T-helper 22 cell (primary cell): ENCODE measurements at regions not wholly inside any gene's neighbourhood (a gene's known extent, or its start where the extent isn't known, plus 50 kb on each side); places are given as distances from the start of the nearest gene placed in this dataset.
"Not testable (repeated sequence)": the region's sequence is repeated elsewhere in the genome, so short reads cannot be mapped to it uniquely, and the experiment has no call there.

Experiments
- DNase-seq: peaks from one replicate; pipeline ENCODE4 v3.0.0-alpha.2; 2020; ENCODE audit warnings: low read depth

DNA sequence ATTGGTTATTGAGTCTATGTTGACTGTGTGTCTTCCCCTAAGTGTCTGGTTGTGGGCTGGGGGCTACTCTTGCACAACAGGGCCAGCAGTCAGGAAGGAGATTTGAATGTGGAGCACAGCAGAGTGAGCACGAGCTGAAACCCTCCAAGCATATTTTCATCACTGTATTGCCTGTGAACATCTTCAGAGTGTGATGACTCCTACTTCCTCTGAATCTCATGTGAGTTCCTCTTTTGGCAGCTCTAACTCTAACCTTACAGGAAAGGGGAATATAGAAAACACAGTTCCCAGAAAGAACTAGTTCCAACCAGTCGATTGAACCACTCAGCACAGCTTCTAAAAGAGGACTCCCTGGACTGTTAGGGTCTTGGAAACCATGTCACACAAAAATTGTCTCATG, 211.6 kb downstream of the RAP2B start:
- DNase-seq, result no peak

DNA sequence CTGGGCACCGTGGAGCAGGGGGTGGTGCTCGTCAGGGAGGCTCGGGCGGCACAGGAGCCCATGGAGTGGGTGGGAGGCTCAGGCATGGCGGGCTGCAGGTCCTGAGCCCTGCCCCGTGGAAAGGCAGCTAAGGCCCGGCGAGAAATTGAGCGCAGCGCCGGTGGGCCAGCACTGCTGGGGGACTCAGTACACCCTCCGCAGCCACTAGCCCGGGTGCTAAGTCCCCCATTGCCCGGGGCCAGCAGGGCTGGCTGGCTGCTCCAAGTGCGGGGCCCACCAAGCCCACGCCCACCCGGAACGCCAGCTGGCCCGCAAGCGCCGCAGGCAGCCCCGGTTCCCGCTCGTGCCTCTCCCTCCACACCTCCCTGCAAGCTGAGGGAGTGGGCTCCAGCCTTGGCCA, 216.3 kb downstream of the RAP2B start:
- not testable (repeated sequence) for DNase-seq

- no peak for DNase-seq
Measured at GRCh38 chr3:153379516-153379915, 217.5 kb downstream of the RAP2B start.

DNA sequence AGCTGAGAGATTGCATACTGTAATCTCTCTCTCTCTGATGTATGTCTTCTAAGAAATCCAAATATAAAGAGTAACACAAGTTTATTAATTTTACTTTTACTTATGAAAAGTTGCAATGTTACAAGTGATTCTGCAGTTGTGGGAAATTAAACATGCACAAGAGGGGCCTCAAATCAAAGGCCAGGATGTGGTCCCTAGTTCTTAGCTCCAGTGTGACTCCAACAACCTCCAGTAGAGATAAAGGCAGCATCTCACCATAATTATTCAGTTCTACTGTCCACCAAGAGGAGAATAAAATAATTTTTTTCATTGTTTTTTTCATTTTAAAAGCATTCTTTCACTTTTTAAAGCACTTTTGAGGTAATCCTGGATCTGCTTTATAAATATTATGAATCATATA, 223.3 kb downstream of the RAP2B start:
- no peak for DNase-seq

DNA sequence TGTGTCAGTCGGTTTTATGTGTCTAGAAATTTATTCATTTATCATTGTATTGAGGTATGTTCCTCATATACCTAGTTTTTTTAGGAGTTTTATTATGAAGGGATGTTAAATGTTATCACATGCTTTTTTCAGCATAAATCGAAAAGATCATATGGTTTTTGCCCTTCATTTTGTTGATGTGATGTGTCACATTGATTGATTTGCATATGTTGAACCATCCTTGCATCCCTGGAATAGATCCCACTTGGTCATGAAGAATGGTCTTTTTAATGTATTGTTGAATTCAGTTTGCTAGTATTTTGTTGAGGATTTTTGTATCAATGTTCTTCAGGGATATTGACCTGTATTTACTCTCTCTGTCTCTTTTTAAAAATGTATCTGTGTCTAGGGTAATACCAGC, 230.3 kb downstream of the RAP2B start:
- no peak for DNase-seq

GRCh38 chr3:153394017-153394416, 232.0 kb downstream of the RAP2B start:
- no peak for DNase-seq

DNA sequence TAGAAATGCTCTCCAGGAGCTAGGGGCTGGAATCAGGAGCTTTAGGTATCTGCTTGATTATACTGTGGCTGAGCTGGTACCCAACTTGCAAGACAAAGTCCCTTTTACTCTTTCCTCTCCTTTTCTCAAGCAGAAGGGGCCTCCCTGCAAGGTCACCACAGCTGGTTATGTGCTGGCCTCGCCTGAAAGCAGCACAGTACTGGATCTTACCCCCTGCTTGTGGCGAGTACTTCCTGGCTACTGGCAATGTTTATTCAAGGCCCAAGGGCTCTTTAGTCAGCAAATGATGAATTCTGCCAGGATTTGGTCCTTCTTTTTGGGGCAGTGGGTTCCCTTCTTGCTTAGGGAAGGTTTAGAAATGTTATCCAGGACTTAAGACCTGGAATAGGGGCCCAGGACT, 234.6 kb downstream of the RAP2B start:
- DNase-seq, result no peak

- DNase-seq, result no peak
Measured at GRCh38 chr3:153397794-153398193, 235.8 kb downstream of the RAP2B start.

GRCh38 chr3:153399636-153400035, 237.6 kb downstream of the RAP2B start:
- DNase-seq, result no peak

GRCh38 chr3:153400641-153401040, 238.6 kb downstream of the RAP2B start:
- no peak for DNase-seq

DNA sequence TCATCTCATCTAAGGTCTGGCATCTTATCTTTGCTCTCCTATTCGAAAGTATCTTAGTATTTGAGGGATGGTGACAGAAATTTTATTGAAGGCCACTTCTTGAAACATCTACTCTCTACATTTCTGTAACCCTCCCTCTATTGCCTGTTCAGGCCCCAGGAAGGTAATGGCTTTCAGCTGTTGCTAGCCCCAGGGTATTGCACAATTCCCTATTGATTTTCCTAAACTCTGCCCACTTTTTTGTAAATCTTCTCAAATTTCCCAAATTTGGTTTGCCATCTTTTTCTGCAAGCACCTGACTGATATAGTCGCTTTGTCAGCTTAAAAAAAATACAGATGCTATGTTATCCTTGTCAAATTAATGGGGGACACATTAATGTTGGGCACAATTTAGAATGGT, 242.1 kb downstream of the RAP2B start:
- DNase-seq, result no peak

DNA sequence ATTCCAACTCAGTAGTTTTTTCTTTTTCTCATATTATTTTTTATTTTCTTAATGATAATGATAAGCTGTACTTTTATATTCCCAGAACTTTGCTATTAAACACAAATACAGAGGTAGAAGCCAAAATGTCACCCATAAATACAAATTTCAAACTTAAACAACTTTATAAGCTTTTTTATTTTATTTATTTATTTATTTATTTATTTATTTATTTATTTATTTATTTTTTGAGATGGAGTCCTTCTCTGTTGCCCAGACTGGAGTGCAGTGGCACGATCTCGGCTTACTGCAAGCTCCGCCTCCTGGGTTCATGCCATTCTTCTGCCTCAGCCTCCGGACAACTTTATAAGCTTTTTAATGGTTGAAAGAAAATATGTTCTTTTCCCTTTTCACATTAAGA, 243.3 kb downstream of the RAP2B start:
- DNase-seq, result not testable (repeated sequence)

DNA sequence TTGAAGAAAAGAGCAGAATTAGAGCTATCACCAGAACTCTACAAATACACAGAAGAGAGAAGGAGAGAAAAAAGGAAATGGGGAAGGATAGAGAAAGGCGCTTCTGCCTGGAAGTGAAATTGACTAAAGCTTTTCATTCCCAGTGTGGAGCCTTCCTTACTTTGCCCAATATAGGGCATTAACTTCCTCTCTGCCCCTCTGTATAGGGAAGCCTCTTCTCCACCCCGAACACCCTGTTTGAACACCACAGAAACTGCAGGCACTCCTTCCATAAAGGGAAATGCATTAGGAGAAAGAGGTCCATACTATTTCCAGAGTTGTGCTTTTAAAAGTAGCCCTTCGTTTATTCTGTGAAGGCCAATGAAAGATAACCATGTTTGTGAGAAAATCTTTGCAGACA, 248.5 kb downstream of the RAP2B start:
- no peak for DNase-seq

DNA sequence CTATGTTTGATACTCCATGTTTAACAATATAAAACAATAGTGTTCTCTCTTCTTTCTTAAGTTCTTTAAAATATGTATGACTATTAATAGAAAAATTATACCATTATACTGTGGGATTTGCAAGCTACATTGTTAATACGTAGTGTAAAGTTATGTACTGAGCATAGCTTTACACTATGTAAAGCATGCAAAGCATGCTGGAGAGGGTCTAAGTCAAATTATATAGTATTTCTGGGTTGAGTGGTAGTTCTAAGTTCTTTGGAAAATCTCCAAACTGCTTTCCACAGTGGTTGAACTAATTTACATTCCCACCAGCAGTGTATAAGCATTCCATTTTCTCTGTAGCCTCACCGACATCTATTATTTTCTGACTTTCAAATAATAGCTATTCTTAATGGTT, 253.0 kb downstream of the RAP2B start:
- no peak for DNase-seq

GRCh38 chr3:153422314-153422713, 260.3 kb downstream of the RAP2B start:
- no peak for DNase-seq

DNA sequence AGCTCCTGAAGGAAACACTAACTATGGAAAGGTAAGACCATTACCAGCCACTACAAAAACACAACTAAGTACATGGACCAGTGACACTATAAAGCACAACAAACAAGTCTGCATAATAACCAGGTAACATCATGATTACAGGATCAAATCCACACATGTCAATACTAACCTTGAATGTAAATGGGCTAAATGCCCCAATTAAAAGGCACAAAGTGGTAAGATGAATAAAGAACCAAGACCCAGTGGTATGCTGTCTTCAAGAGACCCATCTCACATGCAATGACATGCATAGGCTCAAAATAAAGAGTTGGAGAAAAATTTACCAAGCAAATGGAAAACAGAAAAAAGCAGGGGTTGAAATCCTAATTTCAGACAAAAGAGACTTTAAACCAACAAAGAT, 261.8 kb downstream of the RAP2B start:
- not testable (repeated sequence) for DNase-seq

- DNase-seq, result no peak
Measured at GRCh38 chr3:153426344-153426743, 264.3 kb downstream of the RAP2B start.

DNA sequence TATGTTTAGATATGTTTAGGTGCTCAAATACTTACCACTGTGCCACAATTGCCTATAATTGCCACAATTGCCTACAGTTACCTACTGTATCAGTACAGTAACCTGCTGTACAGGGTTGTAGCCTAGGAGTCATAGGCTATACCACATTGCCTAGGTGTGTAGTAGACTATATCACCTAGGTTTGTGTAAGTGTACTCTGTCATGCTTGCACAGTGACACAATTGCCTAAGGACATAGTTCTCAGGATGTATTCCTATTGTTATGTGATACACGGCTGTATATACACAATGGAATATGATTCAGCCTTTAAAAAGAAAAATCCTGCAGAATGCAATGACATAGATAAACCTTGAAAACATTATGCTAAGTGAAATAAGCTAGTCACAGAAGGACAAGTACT, 264.8 kb downstream of the RAP2B start:
- DNase-seq, result no peak

DNA sequence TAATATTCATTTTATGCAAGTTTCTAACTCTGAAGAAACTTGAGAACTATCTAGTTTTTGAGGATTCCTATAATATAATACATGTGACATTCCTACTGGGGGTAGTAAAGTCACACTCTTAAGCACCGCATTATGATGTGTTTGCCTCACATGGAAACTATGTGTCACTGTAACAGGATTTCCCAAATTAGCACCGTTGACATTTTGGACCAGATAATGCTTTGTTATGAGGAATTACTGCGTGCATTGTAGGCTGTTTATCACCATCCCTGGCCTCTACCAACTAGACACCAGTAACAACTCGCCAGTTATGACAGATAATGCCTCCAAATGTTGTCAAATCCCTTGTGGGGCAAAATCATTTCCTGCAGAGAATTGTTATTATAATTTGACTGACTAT, 267.8 kb downstream of the RAP2B start:
- DNase-seq, result no peak

- no peak for DNase-seq
Measured at GRCh38 chr3:153431076-153431475, 269.1 kb downstream of the RAP2B start.

GRCh38 chr3:153437666-153438065, 275.6 kb downstream of the RAP2B start:
- DNase-seq, result no peak

DNA sequence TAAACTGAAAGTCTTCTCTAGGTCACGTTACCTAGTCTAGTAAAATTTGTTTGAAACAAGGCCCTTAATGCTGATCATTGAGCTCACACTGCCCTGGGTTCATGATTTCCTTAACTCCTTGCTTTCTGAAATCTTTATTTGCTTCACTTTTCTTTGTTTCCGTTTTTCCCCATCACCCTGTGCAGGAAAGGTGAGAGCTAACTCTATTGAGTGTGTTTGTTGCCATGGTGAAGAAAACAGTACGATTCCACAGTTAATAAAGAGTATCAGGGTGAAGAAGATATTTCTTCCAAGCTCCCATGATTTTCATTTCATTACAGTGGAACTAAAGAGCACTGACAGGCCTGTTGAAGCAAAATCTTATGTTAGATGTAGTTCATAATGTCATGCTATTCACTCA, 276.2 kb downstream of the RAP2B start:
- DNase-seq, result no peak

- DNase-seq, result no peak
Measured at GRCh38 chr3:153439780-153440179, 277.8 kb downstream of the RAP2B start.

DNA sequence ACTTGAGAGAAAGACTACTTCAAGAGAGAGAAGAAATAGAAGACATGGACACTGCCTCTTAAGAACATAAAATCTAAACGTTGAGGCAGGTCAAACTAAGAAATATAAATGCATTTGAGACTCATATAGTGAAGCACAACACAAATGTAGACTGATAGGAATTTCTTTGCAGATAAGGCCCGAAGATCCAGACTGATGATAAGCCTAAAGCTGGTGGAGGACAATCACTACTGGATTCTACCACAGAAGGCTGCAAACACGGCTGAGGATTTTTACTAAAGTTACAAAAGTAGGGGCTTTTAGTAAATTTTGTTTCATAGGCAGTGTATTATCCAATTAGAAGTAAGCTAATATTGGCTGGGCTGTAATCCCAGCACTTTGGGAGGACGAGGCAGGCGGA, 278.3 kb downstream of the RAP2B start:
- no peak for DNase-seq

DNA sequence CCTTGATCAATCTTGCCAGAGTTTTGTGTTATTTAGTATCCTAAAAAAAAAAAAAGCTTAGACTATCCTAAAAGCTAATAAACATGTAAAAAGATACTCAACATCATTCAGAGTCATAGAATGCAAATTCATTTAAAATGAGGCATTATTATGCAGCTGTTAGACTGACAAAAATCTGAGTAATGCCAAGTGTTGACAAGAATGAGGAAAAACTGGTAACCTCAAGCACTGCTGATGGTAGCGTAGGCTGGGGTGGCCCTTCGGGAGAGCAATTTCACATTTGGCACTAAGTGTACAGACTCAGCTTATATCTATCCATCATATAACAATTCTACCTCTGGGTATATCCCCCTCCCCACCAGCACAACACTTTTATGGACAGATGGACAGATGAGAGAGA, 280.4 kb downstream of the RAP2B start:
- DNase-seq, result no peak
